Trophoblast cell (in vitro differentiated cells and primary cell): ENCODE measurements at regions not wholly inside any gene's neighbourhood (a gene's known extent, or its start where the extent isn't known, plus 50 kb on each side); places are given as distances from the start of the nearest gene placed in this dataset.

Experiments
- DNase-seq, 2 donors: peaks; one replicate each; pipeline ENCODE4 v3.0.0-alpha.2; 2016
- H2AFZ ChIP-seq: 2 replicates; pipeline ENCODE4 v1.6.1; 2013; ENCODE audit warnings: low read length, moderate library complexity, mild to moderate bottlenecking; ENCODE audit not compliant: insufficient read depth, poor library complexity
- H2AK5ac ChIP-seq: 2 replicates; pipeline ENCODE4 v1.6.1; 2013; ENCODE audit warnings: mild to moderate bottlenecking, low read length
- H2BK120ac ChIP-seq: 2 replicates; pipeline ENCODE4 v1.6.1; 2013; ENCODE audit warnings: low read length, mild to moderate bottlenecking, moderate library complexity; ENCODE audit not compliant: insufficient read depth, poor library complexity
- H2BK12ac ChIP-seq: 2 replicates; pipeline ENCODE4 v1.6.1; 2013; ENCODE audit warnings: mild to moderate bottlenecking, low read length, moderate library complexity
- H2BK5ac ChIP-seq: 2 replicates; pipeline ENCODE4 v1.6.1; 2013; ENCODE audit warnings: low read length, low read depth, moderate library complexity, mild to moderate bottlenecking; ENCODE audit not compliant: poor library complexity
- H3K14ac ChIP-seq: 2 replicates; pipeline ENCODE4 v1.6.1; 2013; ENCODE audit warnings: mild to moderate bottlenecking, low read length
- H3K18ac ChIP-seq: 2 replicates; pipeline ENCODE4 v1.6.1; 2013; ENCODE audit warnings: mild to moderate bottlenecking, low read length
- H3K23ac ChIP-seq: 2 replicates; pipeline ENCODE4 v1.6.1; 2013; ENCODE audit warnings: low read length
- H3K27ac ChIP-seq: 2 replicates; pipeline ENCODE4 v1.5.1; 2013; ENCODE audit warnings: low read depth, mild to moderate bottlenecking, inconsistent platforms, low read length, moderate library complexity
- H3K27me3 ChIP-seq: 2 replicates; pipeline ENCODE4 v1.6.1; 2013; ENCODE audit warnings: inconsistent platforms, mild to moderate bottlenecking, low read length, moderate library complexity; ENCODE audit not compliant: insufficient read depth
- H3K36me3 ChIP-seq, 2 experiments: 1 replicate in 1 of 2; 2 replicates in 1 of 2; pipeline ENCODE4 v1.6.1; 2013; ENCODE audit warnings: low read length in 2 of 2, mild to moderate bottlenecking in 2 of 2, moderate library complexity in 1 of 2; ENCODE audit not compliant: insufficient read depth in 2 of 2, control insufficient read depth in 1 of 2
- H3K4ac ChIP-seq: 2 replicates; pipeline ENCODE4 v1.6.1; 2013; ENCODE audit warnings: low read depth, mild to moderate bottlenecking, low read length, moderate library complexity
- H3K4me1 ChIP-seq, 2 experiments: 1 replicate in 1 of 2; 2 replicates in 1 of 2; pipeline ENCODE4 v1.6.1; 2013; ENCODE audit warnings: low read length in 2 of 2, mild to moderate bottlenecking in 2 of 2, moderate library complexity in 1 of 2; ENCODE audit not compliant: insufficient read depth in 2 of 2, control insufficient read depth in 1 of 2
- H3K4me2 ChIP-seq: 2 replicates; pipeline ENCODE4 v1.6.1; 2013; ENCODE audit warnings: inconsistent platforms, mild to moderate bottlenecking, low read length, moderate library complexity
- H3K4me3 ChIP-seq: 2 replicates; pipeline ENCODE4 v1.5.1; 2013; ENCODE audit warnings: mild to moderate bottlenecking, low read depth, low read length, inconsistent platforms
- H3K79me1 ChIP-seq: one replicate; pipeline ENCODE4 v1.6.1; 2013; ENCODE audit warnings: low read length
- H3K79me2 ChIP-seq: 2 replicates; pipeline ENCODE4 v1.6.1; 2013; ENCODE audit warnings: low read length, mild to moderate bottlenecking; ENCODE audit not compliant: control insufficient read depth, insufficient read depth, poor library complexity
- H3K9ac ChIP-seq: 2 replicates; pipeline ENCODE4 v1.6.1; 2013; ENCODE audit warnings: mild to moderate bottlenecking, low read length
- H3K9me3 ChIP-seq: 2 replicates; pipeline ENCODE4 v1.6.1; 2013; ENCODE audit warnings: low read depth, mild to moderate bottlenecking, control low read depth, inconsistent platforms, low read length; ENCODE audit not compliant: insufficient read depth
- H4K12ac ChIP-seq: 2 replicates; pipeline ENCODE4 v1.6.1; 2013; ENCODE audit warnings: low read depth, mild to moderate bottlenecking, low read length, moderate library complexity
- H4K8ac ChIP-seq: 2 replicates; pipeline ENCODE4 v1.6.1; 2013; ENCODE audit warnings: low read depth, mild to moderate bottlenecking, low read length, moderate library complexity
- H4K91ac ChIP-seq: one replicate; pipeline ENCODE4 v1.6.1; 2013; ENCODE audit warnings: low read depth, mild to moderate bottlenecking, low read length, moderate library complexity
- whole genome bisulfite sequencing: extraction: QIAGEN DNeasy Blood & Tissue Kit; methylation state at CpG from one replicate; pipeline ENCODE4 v1.1.7; 2013; ENCODE audit warnings: missing lambda C conversion rate; ENCODE audit not compliant: insufficient read length, insufficient coverage; ENCODE audit errors: extremely low coverage; 5-methylcytosine and 5-hydroxymethylcytosine counted together

- Histone ChIP-seq H3K23ac (no peak overlapping the region), H4K91ac (no peak overlapping the region), H2BK120ac (no peak overlapping the region), H3K36me3 (no peaks in the 10 kb centered on the region), H4K12ac (no peak overlapping the region), H2BK12ac (no peak overlapping the region), H2BK5ac (no peak overlapping the region), H3K4me1 (no peaks in the 10 kb centered on the region), H3K9me3 (no peaks in the 10 kb centered on the region), H3K9ac (no peak overlapping the region), H3K4me2 (no peak overlapping the region), H3K4ac (no peak overlapping the region), H3K4me3 (no peak overlapping the region), H3K79me1 (no peaks in the 10 kb centered on the region), H3K27ac (no peak overlapping the region), H3K27me3 (no peaks in the 10 kb centered on the region), H2AK5ac (no peak overlapping the region), H3K18ac (no peak overlapping the region), H3K79me2 (no peaks in the 10 kb centered on the region), H2AFZ (no peak overlapping the region), H4K8ac (no peak overlapping the region), H3K14ac (no peak overlapping the region)
- no peak for DNase-seq
- WGBS: no CpG with 5 or more reads among the region's 3 CpGs
Observed at GRCh38 chr4:143763587-143763986, 63.1 kb upstream of the FREM3 start.

- H4K91ac ChIP-seq: no peak overlapping the region
- H3K79me2 ChIP-seq: no peaks in the 10 kb centered on the region
- H4K8ac ChIP-seq: no peak overlapping the region
- H2BK120ac ChIP-seq: no peak overlapping the region
- H3K4me3 ChIP-seq: no peak overlapping the region
- H2AK5ac ChIP-seq: no peak overlapping the region
- no peak overlapping the region for H3K18ac ChIP-seq
- H2AFZ ChIP-seq: no peak overlapping the region
- H4K12ac ChIP-seq: no peak overlapping the region
- no peaks in the 10 kb centered on the region for H3K4me1 ChIP-seq
- no peak overlapping the region for H3K27ac ChIP-seq
- no peaks in the 10 kb centered on the region for H3K36me3 ChIP-seq
- H3K23ac ChIP-seq: no peak overlapping the region
- no CpG with 5 or more reads among the region's 2 CpGs for WGBS
- no peaks in the 10 kb centered on the region for H3K27me3 ChIP-seq
- H3K79me1 ChIP-seq: no peaks in the 10 kb centered on the region
- H3K14ac ChIP-seq: no peak overlapping the region
- DNase-seq: no peak
- no peak overlapping the region for H2BK12ac ChIP-seq
- H3K4ac ChIP-seq: no peak overlapping the region
- H3K9ac ChIP-seq: no peak overlapping the region
- no peaks in the 10 kb centered on the region for H3K9me3 ChIP-seq
- no peak overlapping the region for H3K4me2 ChIP-seq
- H2BK5ac ChIP-seq: no peak overlapping the region
Observed at GRCh38 chr4:143762511-143762910, 62.0 kb upstream of the FREM3 start.
